Superior temporal gyrus (tissue), 1 donor: ENCODE measurements at regions not wholly inside any gene's neighbourhood (a gene's known extent, or its start where the extent isn't known, plus 50 kb on each side); places are given as distances from the start of the nearest gene placed in this dataset.
A peak's percentile ranks its signal among the peaks of the same experiment; 100 is the strongest.

ENCODE experiments used
- DNase-seq: peaks from one replicate; pipeline ENCODE4 v3.0.0-alpha.2; 2016; ENCODE audit errors: extremely low spot score

DNA sequence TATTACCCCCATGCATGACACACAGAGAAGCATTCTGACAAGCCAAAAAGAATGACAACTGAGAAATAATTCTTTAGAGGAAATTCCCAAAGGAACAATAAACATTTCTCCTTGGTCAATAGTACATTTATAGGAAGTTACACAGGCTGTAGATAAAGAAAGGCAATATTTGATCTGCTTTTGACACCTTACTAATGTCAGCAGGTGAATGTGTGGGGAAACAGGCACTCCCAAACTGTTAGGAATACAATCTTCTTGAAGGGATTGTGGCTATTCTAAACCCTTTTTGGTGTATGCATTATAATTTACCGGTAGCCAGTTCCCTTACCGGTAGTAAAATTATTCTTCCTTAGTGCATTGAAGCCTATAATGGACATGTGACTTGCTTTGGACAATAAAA lies 116.1 kb upstream of the FTMT start:
- no peak for DNase-seq

DNA sequence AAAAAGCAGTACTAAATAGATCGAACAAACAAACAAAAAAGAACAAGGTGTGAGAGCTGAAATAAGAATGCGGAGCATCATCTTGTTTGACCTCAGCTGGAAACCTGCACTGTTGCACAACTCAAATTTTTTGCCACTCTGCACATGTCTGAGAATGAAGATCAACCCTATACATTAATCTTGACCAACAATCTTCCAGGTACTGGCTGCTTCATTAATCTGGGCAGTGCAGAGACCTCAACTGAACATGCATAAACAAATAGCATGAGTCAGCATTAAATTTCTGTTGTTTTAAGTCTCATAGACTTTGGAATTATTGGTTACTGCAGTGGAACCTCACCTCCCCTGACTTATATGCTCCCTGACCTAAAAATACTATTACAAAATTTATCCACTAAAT lies 114.6 kb upstream of the FTMT start:
- no peak for DNase-seq

DNA sequence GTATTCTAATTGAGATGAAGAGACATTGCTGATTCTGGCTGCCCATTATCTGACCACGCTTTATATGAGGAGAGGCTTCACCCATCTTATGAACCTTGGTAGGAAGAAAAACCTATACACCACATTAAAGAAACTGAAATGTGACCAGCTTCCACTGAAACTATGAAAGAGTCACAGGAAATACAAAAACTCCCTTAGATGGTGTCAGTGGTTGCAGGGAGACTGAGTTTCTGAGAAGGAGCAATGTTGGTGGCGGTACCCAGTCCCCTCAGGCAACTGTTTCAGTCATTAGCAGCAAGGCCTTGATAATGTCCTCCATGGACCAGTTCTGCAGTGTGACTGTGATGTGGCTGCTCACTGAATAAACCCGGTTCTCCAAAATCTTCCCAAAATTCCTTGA lies 110.5 kb upstream of the FTMT start:
- no peak for DNase-seq

DNA sequence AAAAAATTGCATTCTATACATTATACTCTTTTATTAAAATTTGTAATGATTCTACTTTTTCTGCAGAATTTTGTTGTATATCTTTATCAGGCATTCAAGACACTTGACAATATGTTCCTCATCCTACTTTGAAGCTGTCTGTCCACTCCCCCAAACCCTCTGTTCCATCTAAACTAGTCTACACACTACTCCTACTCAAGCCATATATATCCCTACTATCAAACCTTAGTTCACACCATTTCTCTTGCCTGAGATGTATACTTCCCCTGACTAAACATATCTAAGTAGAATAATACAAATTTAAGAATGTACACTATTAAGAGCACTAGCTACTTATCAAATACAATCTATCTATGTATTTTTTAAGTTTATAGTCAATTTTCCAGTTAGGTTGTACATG lies 107.1 kb upstream of the FTMT start:
- DNase-seq = peak; percentile 53

DNA sequence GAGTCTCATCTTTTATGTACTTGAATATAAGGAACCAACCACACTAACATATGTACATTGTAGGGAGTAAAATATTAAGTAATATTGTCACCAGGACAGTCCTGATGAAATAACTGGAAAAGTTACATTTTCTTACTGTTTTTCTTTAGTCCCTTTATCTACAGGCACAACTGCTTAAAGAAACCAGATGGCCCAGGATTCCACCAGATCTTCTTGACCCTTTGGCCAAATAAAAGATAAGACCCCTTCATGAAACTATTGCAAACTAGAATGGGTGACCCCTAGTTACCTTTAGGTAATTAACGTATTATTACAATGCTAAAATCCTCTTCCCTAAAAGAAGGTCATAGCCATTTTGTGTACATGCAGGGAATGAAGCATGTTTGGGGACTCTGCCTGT lies 106.3 kb upstream of the FTMT start:
- DNase-seq = no peak

DNA sequence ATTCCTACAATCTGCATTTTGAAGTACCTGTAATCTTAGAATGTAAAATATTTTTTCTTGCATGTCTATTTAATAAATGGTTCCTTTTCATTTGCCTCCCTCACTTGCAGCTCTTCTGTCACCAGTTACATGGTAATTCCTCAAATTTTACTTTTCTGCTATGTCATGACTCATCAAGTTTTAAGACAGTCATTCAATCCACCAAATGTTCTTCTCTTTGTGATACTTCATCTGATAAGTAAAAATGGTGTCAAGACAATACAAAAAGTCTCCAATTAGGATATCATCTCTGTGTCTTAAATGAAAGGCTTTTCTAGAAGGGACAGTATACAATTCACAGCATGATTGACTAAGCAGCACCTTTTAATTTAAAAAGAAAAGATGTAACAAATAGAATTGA lies 104.9 kb upstream of the FTMT start:
- DNase-seq = no peak

DNA sequence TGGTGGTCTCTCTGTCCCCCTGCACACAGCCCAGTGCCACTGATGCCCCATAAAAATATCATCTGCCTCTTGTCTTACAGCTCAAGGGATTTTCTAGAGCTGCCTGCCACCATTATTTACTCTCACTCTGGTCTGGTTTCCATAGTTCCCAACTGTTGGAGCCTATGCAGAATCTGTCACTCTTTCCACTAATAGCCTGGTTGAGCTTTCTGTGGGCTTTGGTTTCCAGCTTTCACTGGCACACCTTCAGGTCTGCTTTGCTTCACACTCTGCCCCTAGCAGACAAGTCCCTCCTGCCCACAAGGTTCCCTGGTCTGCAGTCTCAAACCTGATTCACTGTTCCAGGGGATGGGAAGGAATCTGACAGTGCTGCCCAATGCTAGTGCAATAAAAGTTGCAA lies 103.0 kb upstream of the FTMT start:
- DNase-seq = no peak

DNA sequence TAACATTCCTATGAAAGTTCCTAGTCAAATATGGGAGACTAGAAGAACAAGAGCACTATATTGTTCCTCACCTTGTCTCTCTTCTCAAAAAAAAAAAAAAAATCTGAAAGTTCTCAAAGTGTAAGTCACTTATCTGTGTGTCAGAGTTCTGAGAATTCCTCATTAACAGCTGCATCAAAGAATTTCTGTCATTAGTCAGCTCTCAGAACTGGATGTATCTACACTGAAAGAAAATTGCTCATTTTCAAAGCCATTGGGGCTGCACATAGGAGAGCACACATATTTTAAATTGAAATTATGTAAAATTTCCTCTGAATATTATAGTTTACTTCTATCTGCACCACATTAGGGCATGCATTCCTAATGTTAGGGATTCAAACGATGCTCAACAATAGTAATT lies 99.5 kb upstream of the FTMT start:
- no peak for DNase-seq

DNA sequence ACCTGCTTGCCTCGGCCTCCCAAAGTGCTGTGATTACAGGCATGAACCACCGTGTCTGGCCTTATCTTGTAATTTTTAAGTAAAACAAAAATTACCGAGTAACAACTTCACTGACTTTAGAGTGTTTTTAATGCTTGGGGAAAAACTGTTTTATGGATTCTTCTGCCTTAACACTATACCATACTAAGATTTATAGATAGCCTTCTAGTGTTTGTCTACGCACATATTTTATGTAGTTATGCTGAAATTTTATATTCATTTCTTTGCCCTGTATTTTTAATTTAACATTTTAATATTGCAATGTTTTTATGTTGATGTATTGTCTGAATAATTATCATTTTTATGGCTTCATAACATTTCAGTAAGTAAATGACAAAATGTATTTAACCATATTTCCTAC lies 96.4 kb upstream of the FTMT start:
- DNase-seq = no peak

DNA sequence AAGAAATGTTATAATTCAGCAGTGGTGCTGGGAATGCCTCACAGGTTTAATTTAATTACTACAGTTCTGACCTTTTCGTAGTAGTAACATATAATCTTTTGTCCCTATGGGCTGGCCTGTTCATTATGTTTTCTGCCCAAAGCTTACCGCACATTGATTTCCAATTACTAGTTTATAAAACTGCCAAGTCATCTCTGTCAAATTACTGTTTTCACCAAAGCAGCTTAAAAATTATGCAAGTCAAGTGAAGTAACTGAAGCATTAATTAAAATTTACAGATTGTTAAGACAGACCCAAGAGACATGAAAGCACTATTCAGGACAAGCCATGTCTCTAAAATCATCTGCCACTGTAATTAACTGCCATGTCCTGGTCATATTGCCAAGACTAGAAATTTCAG lies 93.9 kb upstream of the FTMT start:
- no peak for DNase-seq

DNA sequence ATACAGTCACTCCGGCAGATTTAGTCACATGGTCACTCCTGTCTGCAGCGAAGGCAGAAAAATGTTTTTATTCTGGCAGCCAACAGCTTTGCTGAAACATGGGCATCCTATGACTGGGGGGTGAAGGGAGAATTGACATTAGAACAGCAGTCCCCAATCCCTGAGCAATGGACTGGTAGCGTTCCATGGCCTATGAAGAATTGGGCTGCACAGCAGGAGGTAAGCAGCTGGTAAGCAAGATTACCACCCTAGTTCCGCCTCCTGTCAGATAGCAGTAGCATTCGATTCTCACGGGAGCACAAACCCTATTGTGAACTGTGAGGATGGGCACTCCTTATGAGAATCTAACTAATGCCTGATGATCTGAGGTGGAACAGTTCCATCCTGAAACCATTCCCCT lies 93.1 kb upstream of the FTMT start:
- no peak for DNase-seq

DNA sequence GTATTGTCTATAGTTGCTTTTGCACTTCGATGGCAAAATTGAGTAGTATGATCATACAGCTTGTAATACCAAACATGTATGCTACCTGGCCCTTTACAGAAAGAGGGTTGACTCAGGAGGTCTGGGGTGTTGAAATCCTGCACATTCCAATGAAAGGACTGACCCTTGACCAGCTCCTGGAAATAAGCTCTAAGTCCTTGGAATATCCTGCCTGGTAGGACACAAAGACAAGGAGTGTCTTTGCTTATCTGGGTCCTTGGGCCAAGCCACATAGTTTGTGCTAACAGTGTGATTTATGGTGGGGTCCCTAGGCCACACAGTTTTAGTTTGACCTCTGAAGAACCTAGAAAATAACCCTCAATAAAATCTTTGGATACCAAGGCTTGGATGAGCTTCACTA lies 89.3 kb upstream of the FTMT start:
- DNase-seq = no peak

DNA sequence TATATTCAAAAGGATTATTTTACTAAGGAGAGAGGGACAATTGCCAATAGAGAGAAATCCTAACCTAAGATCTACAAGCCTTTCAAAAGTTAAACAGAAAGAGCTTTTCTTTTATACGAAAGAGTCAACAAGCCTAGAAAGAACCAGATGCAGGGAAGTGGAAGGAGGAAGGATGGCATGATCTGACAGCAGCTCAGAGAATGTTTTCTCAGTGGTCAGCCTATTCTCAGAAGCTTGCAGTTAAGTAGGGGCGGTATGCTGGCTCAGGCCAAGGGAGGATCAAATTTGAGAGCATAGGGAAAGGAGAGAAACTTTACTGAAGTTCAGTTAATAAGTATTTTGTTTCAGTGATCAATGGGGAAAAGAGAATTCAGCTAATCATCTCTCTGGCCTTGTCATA lies 88.0 kb upstream of the FTMT start:
- no peak for DNase-seq

DNA sequence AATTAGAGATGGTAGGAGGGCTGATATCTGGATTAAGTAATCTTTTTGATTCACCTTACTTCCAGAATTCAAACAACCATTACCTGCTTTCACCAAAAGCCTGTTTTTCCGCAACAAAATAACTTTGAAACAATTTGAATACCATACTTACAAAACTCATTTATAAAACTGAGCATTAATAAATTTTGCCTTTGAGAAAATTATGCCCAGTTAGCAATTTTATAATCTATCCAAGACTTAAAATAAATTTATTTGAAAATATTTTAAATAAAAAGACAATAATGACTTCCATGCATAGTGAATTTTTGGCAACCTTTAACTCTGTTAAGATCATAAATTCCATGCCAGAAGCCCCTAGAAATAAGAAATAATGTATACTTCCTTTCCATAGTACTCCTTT lies 71.3 kb upstream of the FTMT start:
- no peak for DNase-seq

DNA sequence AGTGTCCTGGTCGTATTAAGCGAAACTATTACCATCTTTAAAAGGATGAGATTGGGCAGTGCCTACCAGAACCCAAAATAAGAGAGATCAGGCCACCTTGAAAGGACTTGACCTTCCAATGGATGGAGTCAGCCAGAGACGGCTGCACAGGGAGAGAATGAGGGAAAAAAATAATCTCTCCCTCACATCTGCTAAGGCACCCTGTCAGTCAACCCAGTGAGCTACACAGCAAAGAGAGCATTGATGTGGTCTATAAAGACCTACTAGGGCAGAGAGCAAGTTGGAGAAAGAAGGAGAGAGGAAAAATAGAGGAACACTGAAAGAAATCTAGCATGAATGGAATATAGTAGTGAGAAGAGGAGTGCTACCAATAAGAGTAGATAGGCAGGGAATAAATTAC lies 68.0 kb upstream of the FTMT start:
- no peak for DNase-seq

DNA sequence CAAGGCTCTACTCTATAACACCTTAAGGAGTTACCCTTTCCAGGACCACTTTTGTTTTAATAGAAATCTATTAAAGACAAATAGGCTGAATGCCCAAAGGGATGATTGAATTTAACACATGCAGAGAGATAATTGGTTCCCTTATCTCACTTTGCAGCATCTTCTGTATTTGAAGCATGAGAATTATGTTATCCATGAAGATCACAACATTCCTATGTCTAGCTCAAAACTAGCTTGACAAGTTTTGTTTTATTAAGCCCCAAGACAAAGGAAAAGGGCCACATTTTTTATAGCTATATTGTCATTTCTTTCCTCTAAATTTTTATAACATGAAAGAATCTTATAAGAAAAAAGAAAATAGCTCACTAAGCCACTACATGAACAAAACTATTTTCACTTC lies 57.9 kb upstream of the FTMT start:
- no peak for DNase-seq

DNA sequence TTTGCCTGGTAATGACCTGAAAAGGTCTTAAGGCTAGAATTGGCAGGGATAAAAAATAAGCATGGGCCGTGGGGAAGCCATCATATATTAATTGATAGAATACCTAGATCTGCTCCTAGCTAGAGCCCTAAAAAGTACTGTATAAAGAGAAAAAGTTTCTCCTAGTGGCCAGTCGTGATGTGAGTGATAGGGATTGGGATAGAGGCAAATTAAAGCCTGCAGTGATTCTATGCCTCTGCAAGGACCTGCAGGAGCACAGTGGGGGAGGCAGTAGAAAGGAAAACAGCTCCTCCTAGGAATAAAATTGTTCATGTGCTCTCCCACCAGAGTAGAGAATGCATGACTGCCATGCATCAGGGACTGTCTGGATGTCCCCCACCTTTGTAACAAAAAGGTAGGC lies 56.2 kb upstream of the FTMT start:
- DNase-seq = no peak

DNA sequence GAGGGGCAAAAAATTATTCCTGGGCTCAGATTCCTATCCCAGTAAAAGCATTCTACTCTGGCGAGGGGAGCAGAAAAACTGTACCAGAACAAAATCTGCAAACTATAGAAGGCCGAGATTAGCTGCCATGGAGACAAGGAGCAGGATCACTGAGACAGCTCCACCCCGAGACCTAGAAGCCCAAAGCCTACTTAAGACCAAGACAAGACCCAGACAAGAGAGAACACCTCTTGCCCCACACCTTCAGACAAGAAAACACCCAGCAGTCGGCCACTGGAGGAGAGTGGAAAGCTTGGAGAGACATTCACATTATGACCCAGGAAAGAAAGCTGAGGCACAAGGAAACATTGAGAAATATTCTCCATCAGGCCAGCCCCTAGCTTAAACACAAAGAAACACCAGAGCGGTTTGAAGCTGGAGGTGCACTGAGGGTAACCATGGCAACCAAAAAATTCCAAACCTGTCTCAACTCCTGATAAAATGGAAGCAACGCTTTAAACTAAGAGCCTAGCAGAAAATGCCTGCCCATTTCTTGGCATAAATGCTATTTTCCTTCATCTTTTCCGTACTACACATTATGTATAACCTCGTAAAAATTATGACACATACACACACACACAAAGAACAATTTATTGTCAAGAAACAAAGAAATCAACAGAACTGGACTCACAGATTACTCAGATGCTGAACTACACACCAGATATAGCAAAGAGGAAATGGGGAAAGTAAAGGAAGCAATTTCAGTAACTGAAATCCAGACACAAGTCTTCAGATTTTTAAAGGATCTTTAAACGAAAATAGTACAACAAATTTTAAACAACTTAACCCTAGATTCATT lies 53.8 kb upstream of the FTMT start:
- no peak for DNase-seq
